ENCODE measurements at regions not wholly inside any gene's neighbourhood (a gene's known extent, or its start where the extent isn't known, plus 50 kb on each side); places are given as distances from the start of the nearest gene placed in this dataset.

- Histone ChIP-seq H3K4me3 (ENCODE audit: low read length) (no peak overlapping the region), H3K36me3 (ENCODE audit: insufficient read depth, low read length) (no peaks in the 10 kb centered on the region), H3K9me3 (ENCODE audit: low read length) (no peaks in the 10 kb centered on the region), H3K27ac (ENCODE audit: low read depth, low read length) (no peak overlapping the region), H3K27me3 (ENCODE audit: insufficient read depth, low read length, poor library complexity, severe bottlenecking) (no peaks in the 10 kb centered on the region), H3K4me1 (ENCODE audit: insufficient read depth, low read length) (no peaks in the 10 kb centered on the region)
- Mint-ChIP-seq H3K4me1 (no peaks in the 10 kb centered on the region), H3K27me3 (peaks cover 2 to 3% of the 10 kb centered on the region in 2 donors), H3K4me3 (no peak overlapping the region), H3K36me3 (no peaks in the 10 kb centered on the region), H3K9me3 (no peaks in the 10 kb centered on the region), H3K27ac (no peak overlapping the region)
- POLR2A ChIA-PET: no interaction called here
- DNase-seq: no peak
- CTCF ChIA-PET: no interaction called here
Observed at GRCh38 chr11:133681901-133682300, 149.6 kb upstream of the OPCML start.

GRCh38 chr11:133679896-133680295 is 147.6 kb upstream of the OPCML start:
- H3K4me1 Mint-ChIP-seq: no peaks in the 10 kb centered on the region
- Histone ChIP-seq H3K36me3 (ENCODE audit: insufficient read depth, low read length) (no peaks in the 10 kb centered on the region), H3K27ac (ENCODE audit: low read depth, low read length) (no peak overlapping the region), H3K9me3 (ENCODE audit: low read length) (no peaks in the 10 kb centered on the region), H3K4me3 (ENCODE audit: low read length) (no peak overlapping the region), H3K4me1 (ENCODE audit: insufficient read depth, low read length) (no peaks in the 10 kb centered on the region), H3K27me3 (ENCODE audit: insufficient read depth, low read length, poor library complexity, severe bottlenecking) (no peaks in the 10 kb centered on the region)
- POLR2A ChIA-PET: no interaction called here
- H3K9me3 Mint-ChIP-seq: peaks cover 0 to 4% (median 0%) of the 10 kb centered on the region in 5 donors
- CTCF ChIA-PET: no interaction called here
- H3K36me3 Mint-ChIP-seq: no peaks in the 10 kb centered on the region
- H3K27me3 Mint-ChIP-seq: peaks cover 2 to 3% of the 10 kb centered on the region in 2 donors
- no peak overlapping the region for H3K27ac Mint-ChIP-seq
- peak overlapping the region in 1 of 7 donors; percentile 24 for H3K4me3 Mint-ChIP-seq
- DNase-seq: no peak

GRCh38 chr11:133678191-133678590 is 145.9 kb upstream of the OPCML start:
- no peak overlapping the region for H3K27ac ChIP-seq (ENCODE audit: low read depth, low read length)
- ChIA-PET CTCF (no interaction called here), POLR2A (no interaction called here)
- H3K27ac Mint-ChIP-seq: no peak overlapping the region
- no peak overlapping the region for H3K4me3 ChIP-seq (ENCODE audit: low read length)
- no peaks in the 10 kb centered on the region for H3K4me1 ChIP-seq (ENCODE audit: insufficient read depth, low read length)
- no peaks in the 10 kb centered on the region for H3K9me3 ChIP-seq (ENCODE audit: low read length)
- H3K36me3 ChIP-seq (ENCODE audit: insufficient read depth, low read length): no peaks in the 10 kb centered on the region
- H3K36me3 Mint-ChIP-seq: no peaks in the 10 kb centered on the region
- DNase-seq: no peak
- peaks cover 0 to 6% (median 0%) of the 10 kb centered on the region in 5 donors for H3K9me3 Mint-ChIP-seq
- no peak overlapping the region for H3K4me3 Mint-ChIP-seq
- H3K27me3 ChIP-seq (ENCODE audit: insufficient read depth, low read length, poor library complexity, severe bottlenecking): no peaks in the 10 kb centered on the region
- H3K4me1 Mint-ChIP-seq: no peaks in the 10 kb centered on the region
- H3K27me3 Mint-ChIP-seq: peaks cover 2 to 3% of the 10 kb centered on the region in 2 donors

GRCh38 chr11:133677387-133677786 is 145.1 kb upstream of the OPCML start:
- Histone ChIP-seq H3K9me3 (ENCODE audit: low read length) (no peaks in the 10 kb centered on the region), H3K27me3 (ENCODE audit: insufficient read depth, low read length, poor library complexity, severe bottlenecking) (no peaks in the 10 kb centered on the region), H3K4me1 (ENCODE audit: insufficient read depth, low read length) (no peaks in the 10 kb centered on the region), H3K36me3 (ENCODE audit: insufficient read depth, low read length) (no peaks in the 10 kb centered on the region), H3K4me3 (ENCODE audit: low read length) (no peak overlapping the region), H3K27ac (ENCODE audit: low read depth, low read length) (no peak overlapping the region)
- peaks cover 0 to 10% (median 1%) of the 10 kb centered on the region in 5 donors for H3K9me3 Mint-ChIP-seq
- DNase-seq: no peak
- no peaks in the 10 kb centered on the region for H3K36me3 Mint-ChIP-seq
- no peaks in the 10 kb centered on the region for H3K4me1 Mint-ChIP-seq
- no peak overlapping the region for H3K4me3 Mint-ChIP-seq
- CTCF ChIA-PET: no interaction called here
- H3K27ac Mint-ChIP-seq: no peak overlapping the region
- POLR2A ChIA-PET: no interaction called here
- peaks cover 2 to 3% of the 10 kb centered on the region in 2 donors for H3K27me3 Mint-ChIP-seq

GRCh38 chr11:133676265-133676664 is 144.0 kb upstream of the OPCML start:
- DNase-seq: no peak
- Mint-ChIP-seq H3K4me1 (no peaks in the 10 kb centered on the region), H3K4me3 (no peak overlapping the region), H3K27ac (no peak overlapping the region), H3K27me3 (peaks cover 0 to 2% of the 10 kb centered on the region in 2 donors), H3K36me3 (no peaks in the 10 kb centered on the region), H3K9me3 (peaks cover 0 to 10% (median 1%) of the 10 kb centered on the region in 5 donors)
- POLR2A ChIA-PET: no interaction called here
- Histone ChIP-seq H3K27ac (ENCODE audit: low read depth, low read length) (no peak overlapping the region), H3K4me3 (ENCODE audit: low read length) (no peak overlapping the region), H3K36me3 (ENCODE audit: insufficient read depth, low read length) (no peaks in the 10 kb centered on the region), H3K4me1 (ENCODE audit: insufficient read depth, low read length) (no peaks in the 10 kb centered on the region), H3K27me3 (ENCODE audit: insufficient read depth, low read length, poor library complexity, severe bottlenecking) (no peaks in the 10 kb centered on the region), H3K9me3 (ENCODE audit: low read length) (no peaks in the 10 kb centered on the region)
- CTCF ChIA-PET: no interaction called here

GRCh38 chr11:133669371-133670053 is 137.2 kb upstream of the OPCML start:
- Mint-ChIP-seq H3K27me3 (peaks cover 2 to 7% of the 10 kb centered on the region in 2 donors), H3K4me3 (no peak overlapping the region), H3K36me3 (no peaks in the 10 kb centered on the region)

GRCh38 chr11:133663135-133663985 is 131.1 kb upstream of the OPCML start:
- Mint-ChIP-seq H3K27me3 (peaks cover 0 to 2% of the 10 kb centered on the region in 2 donors), H3K4me1 (no peaks in the 10 kb centered on the region), H3K36me3 (no peaks in the 10 kb centered on the region), H3K4me3 (no peak overlapping the region), H3K9me3 (peaks cover 0 to 3% (median 2%) of the 10 kb centered on the region in 5 donors), H3K27ac (no peak overlapping the region)
- Histone ChIP-seq H3K27ac (ENCODE audit: low read depth, low read length) (no peak overlapping the region), H3K27me3 (ENCODE audit: insufficient read depth, low read length, poor library complexity, severe bottlenecking) (no peaks in the 10 kb centered on the region), H3K36me3 (ENCODE audit: insufficient read depth, low read length) (no peaks in the 10 kb centered on the region), H3K4me1 (ENCODE audit: insufficient read depth, low read length) (no peaks in the 10 kb centered on the region), H3K4me3 (ENCODE audit: low read length) (no peak overlapping the region), H3K9me3 (ENCODE audit: low read length) (no peaks in the 10 kb centered on the region)
- POLR2A ChIA-PET: no interaction called here
- no peak for DNase-seq
- CTCF ChIA-PET: no interaction called here

More at GRCh38 chr11:133669371-133670053, 137.2 kb upstream of the OPCML start:
- CTCF ChIA-PET: no interaction called here
- POLR2A ChIA-PET: no interaction called here
- Histone ChIP-seq H3K4me3 (ENCODE audit: low read length) (no peak overlapping the region), H3K27ac (ENCODE audit: low read depth, low read length) (no peak overlapping the region), H3K4me1 (ENCODE audit: insufficient read depth, low read length) (no peaks in the 10 kb centered on the region), H3K36me3 (ENCODE audit: insufficient read depth, low read length) (no peaks in the 10 kb centered on the region), H3K9me3 (ENCODE audit: low read length) (no peaks in the 10 kb centered on the region), H3K27me3 (ENCODE audit: insufficient read depth, low read length, poor library complexity, severe bottlenecking) (no peaks in the 10 kb centered on the region)
- Mint-ChIP-seq H3K27ac (no peak overlapping the region), H3K9me3 (peaks cover 2 to 4% (median 3%) of the 10 kb centered on the region in 5 donors), H3K4me1 (no peaks in the 10 kb centered on the region)
- no peak for DNase-seq

- DNase-seq: no peak
- Mint-ChIP-seq H3K4me3 (no peak overlapping the region), H3K36me3 (no peaks in the 10 kb centered on the region)
Observed at GRCh38 chr11:133661846-133662245, 129.5 kb upstream of the OPCML start.

More at GRCh38 chr11:133661846-133662245, 129.5 kb upstream of the OPCML start:
- Mint-ChIP-seq H3K27me3 (peaks cover 0 to 5% of the 10 kb centered on the region in 2 donors), H3K27ac (no peak overlapping the region), H3K4me1 (no peaks in the 10 kb centered on the region), H3K9me3 (peaks cover 2 to 7% (median 3%) of the 10 kb centered on the region in 5 donors)
- H3K27me3 ChIP-seq (ENCODE audit: insufficient read depth, low read length, poor library complexity, severe bottlenecking): no peaks in the 10 kb centered on the region
- H3K4me3 ChIP-seq (ENCODE audit: low read length): no peak overlapping the region
- no peaks in the 10 kb centered on the region for H3K9me3 ChIP-seq (ENCODE audit: low read length)
- H3K4me1 ChIP-seq (ENCODE audit: insufficient read depth, low read length): no peaks in the 10 kb centered on the region
- H3K36me3 ChIP-seq (ENCODE audit: insufficient read depth, low read length): no peaks in the 10 kb centered on the region
- CTCF ChIA-PET: no interaction called here
- no peak overlapping the region for H3K27ac ChIP-seq (ENCODE audit: low read depth, low read length)
- POLR2A ChIA-PET: no interaction called here

Data from CD8-positive, alpha-beta memory T cell (primary cell).